ENCODE measurements at regions not wholly inside any gene's neighbourhood (a gene's known extent, or its start where the extent isn't known, plus 50 kb on each side); places are given as distances from the start of the nearest gene placed in this dataset.

- no peak for TF ChIP-seq RAD21 (IDR thresholded peaks at IDR 0.05; ENCODE audit: low read depth)
- no peak for TF ChIP-seq REST (IDR thresholded peaks at IDR 0.05; ENCODE audit: low read depth)
- TF ChIP-seq TAF1 (IDR thresholded peaks at IDR 0.05; ENCODE audit: low read depth), result no peak
- TF ChIP-seq YY1 (IDR thresholded peaks at IDR 0.05; ENCODE audit: low read depth), result no peak
Observed at GRCh38 chr1:177864538-177865305, 105.1 kb downstream of the SEC16B start.

DNA sequence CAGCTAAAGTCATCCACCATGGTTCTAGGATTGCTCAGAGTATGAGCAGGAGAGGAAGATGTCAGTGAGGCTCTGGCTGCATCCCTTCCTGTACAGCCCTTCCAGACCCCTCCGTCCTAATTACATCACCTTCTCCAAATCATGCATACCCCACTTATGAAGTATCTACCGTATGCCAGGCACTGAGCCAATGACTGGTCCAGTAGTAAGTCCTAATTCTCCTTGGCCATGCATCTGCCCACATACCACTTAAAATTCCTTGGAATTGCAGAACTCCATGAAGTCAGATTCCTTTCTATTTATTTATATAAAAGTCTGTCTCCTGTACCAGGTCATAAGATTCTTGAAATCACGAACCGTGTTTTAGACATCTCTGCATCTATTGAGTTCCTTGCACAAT lies 106.1 kb downstream of the SEC16B start:
- TF ChIP-seq EP300 (IDR thresholded peaks at IDR 0.05; ENCODE audit: borderline replicate concordance) (no peak), CREB1 (IDR thresholded peaks at IDR 0.05; ENCODE audit: low read depth) (no peak)

DNA sequence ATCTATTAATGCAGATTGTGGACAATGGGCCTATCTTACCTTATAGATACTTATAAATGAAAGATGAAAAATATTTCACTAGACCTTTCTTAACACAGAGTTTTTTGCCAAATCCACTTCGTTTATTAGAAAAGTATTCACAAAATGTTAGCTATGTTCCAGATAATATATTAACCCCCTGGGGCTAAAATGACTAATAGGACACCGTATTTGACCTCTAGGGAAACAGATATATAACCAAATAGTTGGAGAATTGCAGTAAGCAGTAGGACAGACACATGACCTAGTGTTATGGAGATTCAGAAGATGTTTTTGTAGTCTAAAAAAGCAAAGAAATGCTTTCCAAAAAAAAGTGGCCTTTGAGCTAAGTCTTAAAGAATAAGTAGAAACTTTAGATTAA lies 106.9 kb downstream of the SEC16B start:
- TF ChIP-seq EP300 (IDR thresholded peaks at IDR 0.05; ENCODE audit: borderline replicate concordance), result no peak
- no peak for TF ChIP-seq RAD21 (IDR thresholded peaks at IDR 0.05; ENCODE audit: low read depth)
- TF ChIP-seq, protein P1, sequence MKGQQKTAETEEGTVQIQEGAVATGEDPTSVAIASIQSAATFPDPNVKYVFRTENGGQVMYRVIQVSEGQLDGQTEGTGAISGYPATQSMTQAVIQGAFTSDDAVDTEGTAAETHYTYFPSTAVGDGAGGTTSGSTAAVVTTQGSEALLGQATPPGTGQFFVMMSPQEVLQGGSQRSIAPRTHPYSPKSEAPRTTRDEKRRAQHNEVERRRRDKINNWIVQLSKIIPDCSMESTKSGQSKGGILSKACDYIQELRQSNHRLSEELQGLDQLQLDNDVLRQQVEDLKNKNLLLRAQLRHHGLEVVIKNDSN (IDR thresholded peaks at IDR 0.05), result no peak
- TF ChIP-seq FOXM1 (IDR thresholded peaks at IDR 0.05; ENCODE audit: borderline replicate concordance, low read depth), result no peak
- no peak for TF ChIP-seq EGR1 (IDR thresholded peaks at IDR 0.05)
- no peak for TF ChIP-seq TAF1 (IDR thresholded peaks at IDR 0.05; ENCODE audit: low read depth)
- no peak for TF ChIP-seq CREB1 (IDR thresholded peaks at IDR 0.05; ENCODE audit: low read depth)
- TF ChIP-seq TEAD4 (IDR thresholded peaks at IDR 0.05), result no peak
- TF ChIP-seq REST (IDR thresholded peaks at IDR 0.05; ENCODE audit: low read depth), result no peak
- TF ChIP-seq TCF12 (IDR thresholded peaks at IDR 0.05; ENCODE audit: low read depth), result no peak
- TF ChIP-seq CEBPB (IDR thresholded peaks at IDR 0.05), result no peak
- TF ChIP-seq MAX (IDR thresholded peaks at IDR 0.05), result no peak

GRCh38 chr1:177859572-177859971 lies 110.3 kb downstream of the SEC16B start:
- TF ChIP-seq EP300 (IDR thresholded peaks at IDR 0.05; ENCODE audit: borderline replicate concordance), result no peak
- no peak for TF ChIP-seq TCF12 (IDR thresholded peaks at IDR 0.05; ENCODE audit: low read depth)
- no peak for TF ChIP-seq RAD21 (IDR thresholded peaks at IDR 0.05; ENCODE audit: low read depth)
- no peak for TF ChIP-seq CEBPB (IDR thresholded peaks at IDR 0.05)
- TF ChIP-seq, protein P1 (IDR thresholded peaks at IDR 0.05), result no peak
- TF ChIP-seq EGR1 (IDR thresholded peaks at IDR 0.05), result no peak
- no peak for TF ChIP-seq ZBTB7A (IDR thresholded peaks at IDR 0.05; ENCODE audit: low read depth)
- TF ChIP-seq YY1 (IDR thresholded peaks at IDR 0.05; ENCODE audit: low read depth), result no peak
- no peak for TF ChIP-seq CREB1 (IDR thresholded peaks at IDR 0.05; ENCODE audit: low read depth)
- no peak for TF ChIP-seq MAX (IDR thresholded peaks at IDR 0.05)
- no peak for TF ChIP-seq TAF1 (IDR thresholded peaks at IDR 0.05; ENCODE audit: low read depth)
- no peak for TF ChIP-seq TEAD4 (IDR thresholded peaks at IDR 0.05)
- TF ChIP-seq NFIC (IDR thresholded peaks at IDR 0.05), result no peak

DNA sequence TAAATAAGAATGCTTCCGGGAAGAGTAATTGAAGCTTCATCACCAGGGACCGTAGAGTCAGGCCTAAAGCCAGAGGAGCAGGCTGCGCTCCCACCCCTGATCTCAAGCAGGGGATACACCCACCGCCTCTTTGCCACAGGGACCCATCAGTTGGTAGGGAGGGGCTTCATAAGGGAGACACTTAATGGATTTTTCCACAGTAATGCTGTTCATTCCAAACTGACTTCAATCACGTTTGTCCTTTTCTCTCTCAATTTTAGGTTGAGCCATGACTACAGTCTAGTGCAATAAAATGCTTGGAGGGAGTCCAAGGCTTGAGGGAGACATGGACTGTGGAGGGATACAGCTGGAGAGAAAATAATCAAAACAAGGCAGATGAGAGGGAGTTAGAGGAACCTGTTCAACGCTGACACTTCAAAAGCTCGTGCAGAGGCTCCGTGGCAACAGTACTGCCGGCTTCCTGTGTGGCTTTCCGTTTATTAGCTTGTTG lies 111.5 kb downstream of the SEC16B start:
- TF ChIP-seq TCF12 (IDR thresholded peaks at IDR 0.05; ENCODE audit: low read depth), result no peak
- TF ChIP-seq CREB1 (IDR thresholded peaks at IDR 0.05; ENCODE audit: low read depth), result no peak
- TF ChIP-seq YY1 (IDR thresholded peaks at IDR 0.05; ENCODE audit: low read depth), result no peak
- TF ChIP-seq TEAD4 (IDR thresholded peaks at IDR 0.05), result no peak
- no peak for TF ChIP-seq MAX (IDR thresholded peaks at IDR 0.05)
- no peak for TF ChIP-seq EP300 (IDR thresholded peaks at IDR 0.05; ENCODE audit: borderline replicate concordance)

GRCh38 chr1:177857285-177857684 lies 112.6 kb downstream of the SEC16B start:
- no peak for TF ChIP-seq CREB1 (IDR thresholded peaks at IDR 0.05; ENCODE audit: low read depth)
- no peak for TF ChIP-seq CEBPB (IDR thresholded peaks at IDR 0.05)
- no peak for TF ChIP-seq EGR1 (IDR thresholded peaks at IDR 0.05)
- TF ChIP-seq MAX (IDR thresholded peaks at IDR 0.05), result no peak
- TF ChIP-seq, protein P1 (IDR thresholded peaks at IDR 0.05), result no peak
- TF ChIP-seq YY1 (IDR thresholded peaks at IDR 0.05; ENCODE audit: low read depth), result no peak
- TF ChIP-seq FOXM1 (IDR thresholded peaks at IDR 0.05; ENCODE audit: borderline replicate concordance, low read depth), result no peak
- no peak for TF ChIP-seq NFIC (IDR thresholded peaks at IDR 0.05)
- no peak for TF ChIP-seq TEAD4 (IDR thresholded peaks at IDR 0.05)
- no peak for TF ChIP-seq TCF12 (IDR thresholded peaks at IDR 0.05; ENCODE audit: low read depth)
- no peak for TF ChIP-seq ZBTB7A (IDR thresholded peaks at IDR 0.05; ENCODE audit: low read depth)
- no peak for TF ChIP-seq EP300 (IDR thresholded peaks at IDR 0.05; ENCODE audit: borderline replicate concordance)
- TF ChIP-seq REST (IDR thresholded peaks at IDR 0.05; ENCODE audit: low read depth), result no peak
- no peak for TF ChIP-seq TAF1 (IDR thresholded peaks at IDR 0.05; ENCODE audit: low read depth)
